ENCODE measurements at regions not wholly inside any gene's neighbourhood (a gene's known extent, or its start where the extent isn't known, plus 50 kb on each side); places are given as distances from the start of the nearest gene placed in this dataset.

GRCh38 chr6:5946701-5947100 is 60.0 kb downstream of the NRN1 start:
- no peaks in the 10 kb centered on the region for H3K36me3 ChIP-seq (ENCODE audit: control insufficient read depth, insufficient read depth, low read length)
- no peaks in the 10 kb centered on the region for H3K4me1 ChIP-seq (ENCODE audit: control insufficient read depth, insufficient read depth, low read length)
- no peaks in the 10 kb centered on the region for H3K27me3 ChIP-seq (ENCODE audit: control insufficient read depth, insufficient read depth, low read length)
- H3K9ac ChIP-seq (ENCODE audit: low read depth, low read length): no peak overlapping the region
- H3K4me3 ChIP-seq (ENCODE audit: low read depth, low read length): no peak overlapping the region
- H3K9me3 ChIP-seq (ENCODE audit: control insufficient read depth, insufficient read depth, low read length): no peaks in the 10 kb centered on the region

- Histone ChIP-seq H3K4me3 (ENCODE audit: low read depth, low read length) (no peak overlapping the region), H3K9ac (ENCODE audit: low read depth, low read length) (no peak overlapping the region), H3K27me3 (ENCODE audit: control insufficient read depth, insufficient read depth, low read length) (no peaks in the 10 kb centered on the region), H3K4me1 (ENCODE audit: control insufficient read depth, insufficient read depth, low read length) (no peaks in the 10 kb centered on the region), H3K36me3 (ENCODE audit: control insufficient read depth, insufficient read depth, low read length) (no peaks in the 10 kb centered on the region), H3K9me3 (ENCODE audit: control insufficient read depth, insufficient read depth, low read length) (no peaks in the 10 kb centered on the region)
These were observed 60.5 kb downstream of the NRN1 start for GRCh38 chr6:5946181-5946580.

- no peaks in the 10 kb centered on the region for H3K36me3 ChIP-seq (ENCODE audit: control insufficient read depth, insufficient read depth, low read length)
- H3K4me3 ChIP-seq (ENCODE audit: low read depth, low read length): no peak overlapping the region
- H3K27me3 ChIP-seq (ENCODE audit: control insufficient read depth, insufficient read depth, low read length): no peaks in the 10 kb centered on the region
- H3K4me1 ChIP-seq (ENCODE audit: control insufficient read depth, insufficient read depth, low read length): no peaks in the 10 kb centered on the region
- no peaks in the 10 kb centered on the region for H3K9me3 ChIP-seq (ENCODE audit: control insufficient read depth, insufficient read depth, low read length)
- no peak overlapping the region for H3K9ac ChIP-seq (ENCODE audit: low read depth, low read length)
These were observed 63.1 kb downstream of the NRN1 start for GRCh38 chr6:5943591-5943990.

GRCh38 chr6:5942591-5942990 is 64.1 kb downstream of the NRN1 start:
- Histone ChIP-seq H3K9me3 (ENCODE audit: control insufficient read depth, insufficient read depth, low read length) (no peaks in the 10 kb centered on the region), H3K4me1 (ENCODE audit: control insufficient read depth, insufficient read depth, low read length) (no peaks in the 10 kb centered on the region), H3K9ac (ENCODE audit: low read depth, low read length) (no peak overlapping the region), H3K27me3 (ENCODE audit: control insufficient read depth, insufficient read depth, low read length) (no peaks in the 10 kb centered on the region), H3K36me3 (ENCODE audit: control insufficient read depth, insufficient read depth, low read length) (no peaks in the 10 kb centered on the region), H3K4me3 (ENCODE audit: low read depth, low read length) (no peak overlapping the region)

- Histone ChIP-seq H3K4me1 (ENCODE audit: control insufficient read depth, insufficient read depth, low read length) (no peaks in the 10 kb centered on the region), H3K9me3 (ENCODE audit: control insufficient read depth, insufficient read depth, low read length) (no peaks in the 10 kb centered on the region), H3K4me3 (ENCODE audit: low read depth, low read length) (no peak overlapping the region), H3K36me3 (ENCODE audit: control insufficient read depth, insufficient read depth, low read length) (no peaks in the 10 kb centered on the region), H3K27me3 (ENCODE audit: control insufficient read depth, insufficient read depth, low read length) (no peaks in the 10 kb centered on the region), H3K9ac (ENCODE audit: low read depth, low read length) (no peak overlapping the region)
These were observed 65.5 kb downstream of the NRN1 start for GRCh38 chr6:5941188-5941587.

- Histone ChIP-seq H3K4me1 (ENCODE audit: control insufficient read depth, insufficient read depth, low read length) (no peaks in the 10 kb centered on the region), H3K9ac (ENCODE audit: low read depth, low read length) (no peak overlapping the region), H3K4me3 (ENCODE audit: low read depth, low read length) (no peak overlapping the region), H3K9me3 (ENCODE audit: control insufficient read depth, insufficient read depth, low read length) (no peaks in the 10 kb centered on the region), H3K27me3 (ENCODE audit: control insufficient read depth, insufficient read depth, low read length) (no peaks in the 10 kb centered on the region), H3K36me3 (ENCODE audit: control insufficient read depth, insufficient read depth, low read length) (no peaks in the 10 kb centered on the region)
These were observed 67.8 kb downstream of the NRN1 start for GRCh38 chr6:5938934-5939333.

- Histone ChIP-seq H3K9me3 (ENCODE audit: control insufficient read depth, insufficient read depth, low read length) (no peaks in the 10 kb centered on the region), H3K27me3 (ENCODE audit: control insufficient read depth, insufficient read depth, low read length) (no peaks in the 10 kb centered on the region), H3K36me3 (ENCODE audit: control insufficient read depth, insufficient read depth, low read length) (no peaks in the 10 kb centered on the region), H3K9ac (ENCODE audit: low read depth, low read length) (no peak overlapping the region), H3K4me3 (ENCODE audit: low read depth, low read length) (no peak overlapping the region), H3K4me1 (ENCODE audit: control insufficient read depth, insufficient read depth, low read length) (no peaks in the 10 kb centered on the region)
These were observed 68.6 kb downstream of the NRN1 start for GRCh38 chr6:5937936-5938706.

- no peak overlapping the region for H3K4me3 ChIP-seq (ENCODE audit: low read depth, low read length)
- H3K27me3 ChIP-seq (ENCODE audit: control insufficient read depth, insufficient read depth, low read length): no peaks in the 10 kb centered on the region
- no peaks in the 10 kb centered on the region for H3K4me1 ChIP-seq (ENCODE audit: control insufficient read depth, insufficient read depth, low read length)
- H3K36me3 ChIP-seq (ENCODE audit: control insufficient read depth, insufficient read depth, low read length): no peaks in the 10 kb centered on the region
- no peaks in the 10 kb centered on the region for H3K9me3 ChIP-seq (ENCODE audit: control insufficient read depth, insufficient read depth, low read length)
- no peak overlapping the region for H3K9ac ChIP-seq (ENCODE audit: low read depth, low read length)
These were observed 69.4 kb downstream of the NRN1 start for GRCh38 chr6:5937169-5937909.

- no peak overlapping the region for H3K9ac ChIP-seq (ENCODE audit: low read depth, low read length)
- no peaks in the 10 kb centered on the region for H3K27me3 ChIP-seq (ENCODE audit: control insufficient read depth, insufficient read depth, low read length)
- H3K4me1 ChIP-seq (ENCODE audit: control insufficient read depth, insufficient read depth, low read length): no peaks in the 10 kb centered on the region
- no peak overlapping the region for H3K4me3 ChIP-seq (ENCODE audit: low read depth, low read length)
- H3K36me3 ChIP-seq (ENCODE audit: control insufficient read depth, insufficient read depth, low read length): no peaks in the 10 kb centered on the region
- H3K9me3 ChIP-seq (ENCODE audit: control insufficient read depth, insufficient read depth, low read length): no peaks in the 10 kb centered on the region
These were observed 70.1 kb downstream of the NRN1 start for GRCh38 chr6:5936631-5937030.

GRCh38 chr6:5936140-5936539 is 70.6 kb downstream of the NRN1 start:
- no peaks in the 10 kb centered on the region for H3K36me3 ChIP-seq (ENCODE audit: control insufficient read depth, insufficient read depth, low read length)
- H3K27me3 ChIP-seq (ENCODE audit: control insufficient read depth, insufficient read depth, low read length): no peaks in the 10 kb centered on the region
- no peaks in the 10 kb centered on the region for H3K9me3 ChIP-seq (ENCODE audit: control insufficient read depth, insufficient read depth, low read length)
- H3K4me1 ChIP-seq (ENCODE audit: control insufficient read depth, insufficient read depth, low read length): no peaks in the 10 kb centered on the region
- H3K9ac ChIP-seq (ENCODE audit: low read depth, low read length): no peak overlapping the region
- H3K4me3 ChIP-seq (ENCODE audit: low read depth, low read length): no peak overlapping the region

- no peaks in the 10 kb centered on the region for H3K27me3 ChIP-seq (ENCODE audit: control insufficient read depth, insufficient read depth, low read length)
- no peak overlapping the region for H3K9ac ChIP-seq (ENCODE audit: low read depth, low read length)
- H3K4me3 ChIP-seq (ENCODE audit: low read depth, low read length): no peak overlapping the region
- H3K4me1 ChIP-seq (ENCODE audit: control insufficient read depth, insufficient read depth, low read length): no peaks in the 10 kb centered on the region
- no peaks in the 10 kb centered on the region for H3K36me3 ChIP-seq (ENCODE audit: control insufficient read depth, insufficient read depth, low read length)
- peaks cover 4% of the 10 kb centered on the region for H3K9me3 ChIP-seq (ENCODE audit: control insufficient read depth, insufficient read depth, low read length)
These were observed 75.8 kb downstream of the NRN1 start for GRCh38 chr6:5930968-5931367.

GRCh38 chr6:5930143-5930770 is 76.5 kb downstream of the NRN1 start:
- no peaks in the 10 kb centered on the region for H3K36me3 ChIP-seq (ENCODE audit: control insufficient read depth, insufficient read depth, low read length)
- no peaks in the 10 kb centered on the region for H3K27me3 ChIP-seq (ENCODE audit: control insufficient read depth, insufficient read depth, low read length)
- no peak overlapping the region for H3K9ac ChIP-seq (ENCODE audit: low read depth, low read length)
- no peak overlapping the region for H3K4me3 ChIP-seq (ENCODE audit: low read depth, low read length)
- no peaks in the 10 kb centered on the region for H3K4me1 ChIP-seq (ENCODE audit: control insufficient read depth, insufficient read depth, low read length)
- peaks cover 4% of the 10 kb centered on the region for H3K9me3 ChIP-seq (ENCODE audit: control insufficient read depth, insufficient read depth, low read length)

Measured in iPS-15b (cell line).